Uterus (tissue), 3 donors: ENCODE measurements at regions not wholly inside any gene's neighbourhood (a gene's known extent, or its start where the extent isn't known, plus 50 kb on each side); places are given as distances from the start of the nearest gene placed in this dataset.

Source experiments
- DNase-seq, 2 donors: peaks; one replicate each; pipeline ENCODE4 v3.0.0-alpha.2; 2019 to 2020
- H3K27ac ChIP-seq, 2 donors: fragments of 200-600 bp; sonication (generic); 1 replicate in 1 of 2; 2 replicates in 1 of 2; pipeline ENCODE4 v1.5.1; 2016 to 2018
- H3K27me3 ChIP-seq, 2 donors: fragments of 200-600 bp; sonication (generic); one replicate each; pipeline ENCODE4 v1.5.1; 2018 to 2019; ENCODE audit warnings: control low read depth in 1 of 2
- H3K36me3 ChIP-seq, 2 donors: fragments of 200-600 bp; sonication (generic); one replicate each; pipeline ENCODE4 v1.5.1; 2019; ENCODE audit warnings: control low read depth in 1 of 2
- H3K4me1 ChIP-seq, 2 donors: fragments of 200-600 bp; sonication (generic); one replicate each; pipeline ENCODE4 v1.5.1; 2018 to 2019; ENCODE audit warnings: control low read depth in 1 of 2
- H3K4me3 ChIP-seq, 2 donors: fragments of 200-600 bp; sonication (generic); 1 replicate in 1 of 2; 2 replicates in 1 of 2; pipeline ENCODE4 v1.5.1; 2018 to 2019; ENCODE audit warnings: mild to moderate bottlenecking in 1 of 2
- H3K9me3 ChIP-seq, 2 donors: fragments of 200-600 bp; sonication (generic); one replicate each; pipeline ENCODE4 v1.5.1; 2019; ENCODE audit warnings: control low read depth in 1 of 2
- CTCF ChIP-seq, 4 experiments: fragments of 200-600 bp in 2 of 4; fragments of 450-650 bp in 2 of 4; sonication (generic) in 2 of 4; IDR thresholded peaks; one replicate each; pipeline ENCODE4 v1.5.1; 2016 to 2019; ENCODE audit warnings: antibody characterized with exemption in 4 of 4, mild to moderate bottlenecking in 2 of 4, moderate library complexity in 1 of 4
- POLR2A ChIP-seq, 2 donors: fragments of 450-650 bp; IDR thresholded peaks; one replicate each; pipeline ENCODE4 v1.6.1; 2016; ENCODE audit warnings: antibody characterized with exemption in 2 of 2, mild to moderate bottlenecking in 1 of 2, moderate library complexity in 1 of 2
- intact Hi-C: fragments of 100-400 bp; cut with DNase I; formaldehyde crosslinking; loops from one replicate; pipeline ENCODE4 v1.15.1; 2023; ENCODE audit warnings: low total_unique reads
- donor health status: DM: yes; HTN: yes; CAD: no.

GRCh38 chr21:17348357-17348756 is 164.5 kb upstream of the CXADR start:
- no peak overlapping the region for H3K27ac ChIP-seq
- no peak overlapping the region for H3K4me3 ChIP-seq
- no peaks in the 10 kb centered on the region for H3K36me3 ChIP-seq
- H3K4me1 ChIP-seq, result no peaks in the 10 kb centered on the region
- H3K9me3 ChIP-seq, result no peaks in the 10 kb centered on the region
- DNase-seq, result no peak
- intact Hi-C loops, result no loop called here
- TF ChIP-seq CTCF (IDR thresholded peaks at IDR 0.05) (no peak), POLR2A (IDR thresholded peaks at IDR 0.05) (no peak)
- no peaks in the 10 kb centered on the region for H3K27me3 ChIP-seq

GRCh38 chr21:17348849-17349248 is 164.0 kb upstream of the CXADR start:
- no peak for DNase-seq
- Histone ChIP-seq H3K9me3 (no peaks in the 10 kb centered on the region), H3K27me3 (no peaks in the 10 kb centered on the region), H3K4me3 (no peak overlapping the region), H3K4me1 (no peaks in the 10 kb centered on the region), H3K27ac (no peak overlapping the region), H3K36me3 (no peaks in the 10 kb centered on the region)
- intact Hi-C loops, result no loop called here
- TF ChIP-seq POLR2A (IDR thresholded peaks at IDR 0.05) (no peak), CTCF (IDR thresholded peaks at IDR 0.05) (no peak)

- Histone ChIP-seq H3K36me3 (no peaks in the 10 kb centered on the region), H3K27me3 (no peaks in the 10 kb centered on the region), H3K9me3 (no peaks in the 10 kb centered on the region), H3K4me1 (no peaks in the 10 kb centered on the region), H3K4me3 (no peak overlapping the region), H3K27ac (no peak overlapping the region)
- intact Hi-C loops, result no loop called here
- no peak for DNase-seq
- no peak for TF ChIP-seq CTCF (IDR thresholded peaks at IDR 0.05)
- no peak for TF ChIP-seq POLR2A (IDR thresholded peaks at IDR 0.05)
Measured at GRCh38 chr21:17351766-17352165, 161.1 kb upstream of the CXADR start.

- Histone ChIP-seq H3K36me3 (no peaks in the 10 kb centered on the region), H3K4me3 (no peak overlapping the region), H3K27ac (no peak overlapping the region), H3K27me3 (no peaks in the 10 kb centered on the region), H3K4me1 (no peaks in the 10 kb centered on the region), H3K9me3 (no peaks in the 10 kb centered on the region)
- TF ChIP-seq POLR2A (IDR thresholded peaks at IDR 0.05), result no peak
- TF ChIP-seq CTCF (IDR thresholded peaks at IDR 0.05), result no peak
- DNase-seq, result no peak
- intact Hi-C loops, result no loop called here
Measured at GRCh38 chr21:17352996-17353655, 159.7 kb upstream of the CXADR start.

GRCh38 chr21:17359781-17360180 is 153.1 kb upstream of the CXADR start:
- no peak for DNase-seq
- H3K27me3 ChIP-seq, result no peaks in the 10 kb centered on the region
- H3K4me3 ChIP-seq, result no peak overlapping the region
- H3K4me1 ChIP-seq, result no peaks in the 10 kb centered on the region
- intact Hi-C loops, result no loop called here
- H3K36me3 ChIP-seq, result no peaks in the 10 kb centered on the region
- no peaks in the 10 kb centered on the region for H3K9me3 ChIP-seq
- TF ChIP-seq POLR2A (IDR thresholded peaks at IDR 0.05), result no peak
- TF ChIP-seq CTCF (IDR thresholded peaks at IDR 0.05), result no peak
- no peak overlapping the region for H3K27ac ChIP-seq
